GM12878 (cell line): ENCODE measurements at regions not wholly inside any gene's neighbourhood (a gene's known extent, or its start where the extent isn't known, plus 50 kb on each side); places are given as distances from the start of the nearest gene placed in this dataset.

Experiments
- CBX3 ChIP-seq: fragments of 200-600 bp; sonication (generic); IDR thresholded peaks from 2 replicates; pipeline ENCODE4 v1.6.1; 2016; ENCODE audit warnings: low read depth, borderline replicate concordance
- HDAC2 ChIP-seq: fragments of 200-600 bp; sonication (generic); IDR thresholded peaks from 2 replicates; pipeline ENCODE4 v1.6.1; 2017
- IKZF1 ChIP-seq: fragments of 450-650 bp; conservative IDR thresholded peaks from 2 replicates; pipeline ENCODE4 v1.6.1; 2017; ENCODE audit warnings: antibody characterized with exemption, mild to moderate bottlenecking
- MEF2B ChIP-seq: fragments of 450-650 bp; IDR thresholded peaks from 2 replicates; pipeline ENCODE4 v1.6.1; 2018; ENCODE audit warnings: mild to moderate bottlenecking, moderate library complexity; ENCODE audit not compliant: partially characterized antibody, poor library complexity, severe bottlenecking
- SMAD5 ChIP-seq: IDR thresholded peaks from 2 replicates; pipeline ENCODE4 v1.6.1; 2016; ENCODE audit warnings: antibody characterized with exemption, low read depth
- SMC3 ChIP-seq: IDR thresholded peaks from 2 replicates; pipeline ENCODE4 v1.6.1; 2011; ENCODE audit warnings: low read length, improper control_type of control experiment, borderline replicate concordance
- TARDBP ChIP-seq: IDR thresholded peaks from 2 replicates; pipeline ENCODE4 v1.6.1; 2016; ENCODE audit warnings: borderline replicate concordance
- ZBED1 ChIP-seq: IDR thresholded peaks from 2 replicates; pipeline ENCODE4 v1.6.1; 2016; ENCODE audit warnings: borderline replicate concordance
- ZNF622 ChIP-seq: fragments of 450-650 bp; IDR thresholded peaks from 2 replicates; pipeline ENCODE4 v1.6.1; 2017; ENCODE audit warnings: mild to moderate bottlenecking, inconsistent platforms
- TF ChIP-seq, protein P1 (sequence below): IDR thresholded peaks from 2 replicates; pipeline ENCODE4 v1.6.1; 2011; ENCODE audit warnings: mild to moderate bottlenecking, low read depth, low read length, moderate library complexity; ENCODE audit not compliant: insufficient replicate concordance
- TF ChIP-seq, protein P2 (sequence below): fragments of 450-650 bp; formaldehyde crosslinking; IDR thresholded peaks from 2 replicates; pipeline ENCODE4 v1.5.0; 2022; ENCODE audit warnings: mild to moderate bottlenecking, missing genetic modification characterization

DNA sequence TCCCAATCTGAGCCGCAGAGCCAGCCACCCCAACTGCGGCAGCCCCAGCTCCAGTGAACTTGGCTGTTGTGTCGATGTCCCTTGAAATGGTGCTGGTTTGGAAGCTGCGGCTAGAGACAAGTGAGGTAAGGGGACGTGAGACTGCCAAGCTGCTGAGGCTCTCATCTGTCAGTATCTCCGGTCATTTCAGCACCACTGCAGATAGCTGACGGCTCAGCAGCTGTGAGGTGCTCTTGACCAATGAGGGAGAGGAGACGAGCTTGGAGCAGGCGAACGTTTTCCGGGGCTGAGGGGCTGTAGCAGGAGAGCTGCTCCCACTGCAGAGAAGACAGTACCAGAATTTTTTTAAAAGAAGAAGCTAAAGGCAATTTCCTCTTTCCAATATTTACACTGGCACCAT lies 175.5 kb upstream of the CASK start (continued):
- no peak for TF ChIP-seq MEF2B
- no peak for TF ChIP-seq SMAD5
- no peak for TF ChIP-seq IKZF1
- no peak for TF ChIP-seq ZNF622
- TF ChIP-seq CBX3, result no peak
- no peak for TF ChIP-seq TARDBP
- TF ChIP-seq, protein P1, sequence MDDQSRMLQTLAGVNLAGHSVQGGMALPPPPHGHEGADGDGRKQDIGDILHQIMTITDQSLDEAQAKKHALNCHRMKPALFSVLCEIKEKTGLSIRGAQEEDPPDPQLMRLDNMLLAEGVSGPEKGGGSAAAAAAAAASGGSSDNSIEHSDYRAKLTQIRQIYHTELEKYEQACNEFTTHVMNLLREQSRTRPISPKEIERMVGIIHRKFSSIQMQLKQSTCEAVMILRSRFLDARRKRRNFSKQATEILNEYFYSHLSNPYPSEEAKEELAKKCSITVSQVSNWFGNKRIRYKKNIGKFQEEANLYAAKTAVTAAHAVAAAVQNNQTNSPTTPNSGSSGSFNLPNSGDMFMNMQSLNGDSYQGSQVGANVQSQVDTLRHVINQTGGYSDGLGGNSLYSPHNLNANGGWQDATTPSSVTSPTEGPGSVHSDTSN, result no peak
- TF ChIP-seq ZBED1, result no peak
- TF ChIP-seq, protein P2, sequence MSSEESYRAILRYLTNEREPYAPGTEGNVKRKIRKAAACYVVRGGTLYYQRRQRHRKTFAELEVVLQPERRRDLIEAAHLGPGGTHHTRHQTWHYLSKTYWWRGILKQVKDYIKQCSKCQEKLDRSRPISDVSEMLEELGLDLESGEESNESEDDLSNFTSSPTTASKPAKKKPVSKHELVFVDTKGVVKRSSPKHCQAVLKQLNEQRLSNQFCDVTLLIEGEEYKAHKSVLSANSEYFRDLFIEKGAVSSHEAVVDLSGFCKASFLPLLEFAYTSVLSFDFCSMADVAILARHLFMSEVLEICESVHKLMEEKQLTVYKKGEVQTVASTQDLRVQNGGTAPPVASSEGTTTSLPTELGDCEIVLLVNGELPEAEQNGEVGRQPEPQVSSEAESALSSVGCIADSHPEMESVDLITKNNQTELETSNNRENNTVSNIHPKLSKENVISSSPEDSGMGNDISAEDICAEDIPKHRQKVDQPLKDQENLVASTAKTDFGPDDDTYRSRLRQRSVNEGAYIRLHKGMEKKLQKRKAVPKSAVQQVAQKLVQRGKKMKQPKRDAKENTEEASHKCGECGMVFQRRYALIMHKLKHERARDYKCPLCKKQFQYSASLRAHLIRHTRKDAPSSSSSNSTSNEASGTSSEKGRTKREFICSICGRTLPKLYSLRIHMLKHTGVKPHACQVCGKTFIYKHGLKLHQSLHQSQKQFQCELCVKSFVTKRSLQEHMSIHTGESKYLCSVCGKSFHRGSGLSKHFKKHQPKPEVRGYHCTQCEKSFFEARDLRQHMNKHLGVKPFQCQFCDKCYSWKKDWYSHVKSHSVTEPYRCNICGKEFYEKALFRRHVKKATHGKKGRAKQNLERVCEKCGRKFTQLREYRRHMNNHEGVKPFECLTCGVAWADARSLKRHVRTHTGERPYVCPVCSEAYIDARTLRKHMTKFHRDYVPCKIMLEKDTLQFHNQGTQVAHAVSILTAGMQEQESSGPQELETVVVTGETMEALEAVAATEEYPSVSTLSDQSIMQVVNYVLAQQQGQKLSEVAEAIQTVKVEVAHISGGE (CRISPR knock-in tag), result no peak
- no peak for TF ChIP-seq HDAC2
- TF ChIP-seq SMC3, result no peak
- TF ChIP-seq, all 136 proteins: peak for 0
